Trophoblast cell (in vitro differentiated cells and primary cell): ENCODE measurements at regions not wholly inside any gene's neighbourhood (a gene's known extent, or its start where the extent isn't known, plus 50 kb on each side); places are given as distances from the start of the nearest gene placed in this dataset.

Source experiments
- DNase-seq, 2 donors: peaks; one replicate each; pipeline ENCODE4 v3.0.0-alpha.2; 2016
- H2AFZ ChIP-seq: 2 replicates; pipeline ENCODE4 v1.6.1; 2013; ENCODE audit warnings: low read length, moderate library complexity, mild to moderate bottlenecking; ENCODE audit not compliant: insufficient read depth, poor library complexity
- H2AK5ac ChIP-seq: 2 replicates; pipeline ENCODE4 v1.6.1; 2013; ENCODE audit warnings: mild to moderate bottlenecking, low read length
- H2BK120ac ChIP-seq: 2 replicates; pipeline ENCODE4 v1.6.1; 2013; ENCODE audit warnings: low read length, mild to moderate bottlenecking, moderate library complexity; ENCODE audit not compliant: insufficient read depth, poor library complexity
- H2BK12ac ChIP-seq: 2 replicates; pipeline ENCODE4 v1.6.1; 2013; ENCODE audit warnings: mild to moderate bottlenecking, low read length, moderate library complexity
- H2BK5ac ChIP-seq: 2 replicates; pipeline ENCODE4 v1.6.1; 2013; ENCODE audit warnings: low read length, low read depth, moderate library complexity, mild to moderate bottlenecking; ENCODE audit not compliant: poor library complexity
- H3K14ac ChIP-seq: 2 replicates; pipeline ENCODE4 v1.6.1; 2013; ENCODE audit warnings: mild to moderate bottlenecking, low read length
- H3K18ac ChIP-seq: 2 replicates; pipeline ENCODE4 v1.6.1; 2013; ENCODE audit warnings: mild to moderate bottlenecking, low read length
- H3K23ac ChIP-seq: 2 replicates; pipeline ENCODE4 v1.6.1; 2013; ENCODE audit warnings: low read length
- H3K27ac ChIP-seq: 2 replicates; pipeline ENCODE4 v1.5.1; 2013; ENCODE audit warnings: low read depth, mild to moderate bottlenecking, inconsistent platforms, low read length, moderate library complexity
- H3K27me3 ChIP-seq: 2 replicates; pipeline ENCODE4 v1.6.1; 2013; ENCODE audit warnings: inconsistent platforms, mild to moderate bottlenecking, low read length, moderate library complexity; ENCODE audit not compliant: insufficient read depth
- H3K36me3 ChIP-seq, 2 experiments: 1 replicate in 1 of 2; 2 replicates in 1 of 2; pipeline ENCODE4 v1.6.1; 2013; ENCODE audit warnings: low read length in 2 of 2, mild to moderate bottlenecking in 2 of 2, moderate library complexity in 1 of 2; ENCODE audit not compliant: insufficient read depth in 2 of 2, control insufficient read depth in 1 of 2
- H3K4ac ChIP-seq: 2 replicates; pipeline ENCODE4 v1.6.1; 2013; ENCODE audit warnings: low read depth, mild to moderate bottlenecking, low read length, moderate library complexity
- H3K4me1 ChIP-seq, 2 experiments: 1 replicate in 1 of 2; 2 replicates in 1 of 2; pipeline ENCODE4 v1.6.1; 2013; ENCODE audit warnings: low read length in 2 of 2, mild to moderate bottlenecking in 2 of 2, moderate library complexity in 1 of 2; ENCODE audit not compliant: insufficient read depth in 2 of 2, control insufficient read depth in 1 of 2
- H3K4me2 ChIP-seq: 2 replicates; pipeline ENCODE4 v1.6.1; 2013; ENCODE audit warnings: inconsistent platforms, mild to moderate bottlenecking, low read length, moderate library complexity
- H3K4me3 ChIP-seq: 2 replicates; pipeline ENCODE4 v1.5.1; 2013; ENCODE audit warnings: mild to moderate bottlenecking, low read depth, low read length, inconsistent platforms
- H3K79me1 ChIP-seq: one replicate; pipeline ENCODE4 v1.6.1; 2013; ENCODE audit warnings: low read length
- H3K79me2 ChIP-seq: 2 replicates; pipeline ENCODE4 v1.6.1; 2013; ENCODE audit warnings: low read length, mild to moderate bottlenecking; ENCODE audit not compliant: control insufficient read depth, insufficient read depth, poor library complexity
- H3K9ac ChIP-seq: 2 replicates; pipeline ENCODE4 v1.6.1; 2013; ENCODE audit warnings: mild to moderate bottlenecking, low read length
- H3K9me3 ChIP-seq: 2 replicates; pipeline ENCODE4 v1.6.1; 2013; ENCODE audit warnings: low read depth, mild to moderate bottlenecking, control low read depth, inconsistent platforms, low read length; ENCODE audit not compliant: insufficient read depth
- H4K12ac ChIP-seq: 2 replicates; pipeline ENCODE4 v1.6.1; 2013; ENCODE audit warnings: low read depth, mild to moderate bottlenecking, low read length, moderate library complexity
- H4K8ac ChIP-seq: 2 replicates; pipeline ENCODE4 v1.6.1; 2013; ENCODE audit warnings: low read depth, mild to moderate bottlenecking, low read length, moderate library complexity
- H4K91ac ChIP-seq: one replicate; pipeline ENCODE4 v1.6.1; 2013; ENCODE audit warnings: low read depth, mild to moderate bottlenecking, low read length, moderate library complexity
- WGBS: extraction: QIAGEN DNeasy Blood & Tissue Kit; methylation state at CpG from one replicate; pipeline ENCODE4 v1.1.7; 2013; ENCODE audit warnings: missing lambda C conversion rate; ENCODE audit not compliant: insufficient read length, insufficient coverage; ENCODE audit errors: extremely low coverage; 5-methylcytosine and 5-hydroxymethylcytosine counted together

DNA sequence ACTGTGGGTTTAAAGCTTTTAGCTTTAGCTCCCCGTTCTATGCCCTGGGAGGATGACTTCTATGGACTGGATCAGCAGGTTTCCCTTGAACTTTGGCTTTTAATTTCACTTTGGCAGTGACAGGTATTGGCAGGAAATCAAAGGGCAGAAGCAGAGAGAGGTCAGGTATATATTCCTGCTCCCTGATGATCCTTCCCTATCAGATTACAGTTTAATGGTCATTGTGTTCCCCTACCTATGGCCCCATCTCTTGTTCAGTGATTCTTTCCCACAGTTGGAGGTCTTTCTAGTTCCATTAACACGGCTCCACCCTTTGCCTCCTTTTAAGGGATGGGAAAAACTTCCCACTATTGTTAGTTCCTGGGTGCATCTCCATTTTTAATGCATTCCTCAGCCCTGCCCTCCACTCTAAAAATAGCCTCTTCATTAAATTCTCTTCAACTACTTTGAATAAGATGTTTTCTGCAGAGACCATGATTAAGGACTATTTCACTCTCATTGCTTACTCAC is 107.8 kb upstream of the TMEM47 start:
- H3K4me2 ChIP-seq, result no peak overlapping the region
- H3K4ac ChIP-seq, result no peak overlapping the region
- no peak overlapping the region for H2BK120ac ChIP-seq
- no peak overlapping the region for H2BK5ac ChIP-seq
- no peak overlapping the region for H3K27ac ChIP-seq
- no peak overlapping the region for H2AK5ac ChIP-seq
- H2AFZ ChIP-seq, result no peak overlapping the region
- no peaks in the 10 kb centered on the region for H3K79me2 ChIP-seq
- no peak overlapping the region for H4K91ac ChIP-seq
- H4K12ac ChIP-seq, result no peak overlapping the region
- H3K36me3 ChIP-seq, result no peaks in the 10 kb centered on the region
- no peak overlapping the region for H3K4me3 ChIP-seq
- no peaks in the 10 kb centered on the region for H3K4me1 ChIP-seq
- WGBS, result no CpG with 5 or more reads among the region's 2 CpGs
- no peak for DNase-seq
- no peak overlapping the region for H3K23ac ChIP-seq
- no peaks in the 10 kb centered on the region for H3K79me1 ChIP-seq
- H3K14ac ChIP-seq, result no peak overlapping the region
- no peak overlapping the region for H3K9ac ChIP-seq
- H2BK12ac ChIP-seq, result no peak overlapping the region
- no peaks in the 10 kb centered on the region for H3K9me3 ChIP-seq
- no peaks in the 10 kb centered on the region for H3K27me3 ChIP-seq
- H4K8ac ChIP-seq, result no peak overlapping the region
- H3K18ac ChIP-seq, result no peak overlapping the region

DNA sequence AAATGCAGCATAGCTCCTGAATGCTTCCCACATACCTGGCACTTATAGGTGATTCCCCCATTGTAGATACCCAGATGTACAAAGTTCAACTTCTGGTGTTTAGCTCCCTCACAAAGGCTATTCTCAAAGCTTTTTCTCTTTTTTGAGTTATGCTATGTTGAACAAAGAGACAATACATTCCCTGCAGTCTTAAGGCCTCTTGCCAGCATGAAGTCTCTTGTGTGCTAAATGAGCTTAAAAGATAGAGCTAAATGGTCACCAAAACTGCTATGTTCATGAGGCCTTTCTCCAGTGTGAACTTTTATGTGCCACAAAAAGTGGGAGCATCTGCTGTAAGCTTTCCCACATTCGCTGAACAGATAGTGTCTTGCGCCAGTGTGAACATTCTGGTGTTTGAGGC is 111.2 kb upstream of the TMEM47 start:
- no peak overlapping the region for H3K23ac ChIP-seq
- no peaks in the 10 kb centered on the region for H3K79me2 ChIP-seq
- no peak overlapping the region for H3K4me2 ChIP-seq
- H3K36me3 ChIP-seq, result no peaks in the 10 kb centered on the region
- H2BK12ac ChIP-seq, result no peak overlapping the region
- H3K14ac ChIP-seq, result no peak overlapping the region
- H3K27ac ChIP-seq, result no peak overlapping the region
- H3K27me3 ChIP-seq, result no peaks in the 10 kb centered on the region
- DNase-seq, result no peak
- no peaks in the 10 kb centered on the region for H3K9me3 ChIP-seq
- H3K18ac ChIP-seq, result no peak overlapping the region
- no peak overlapping the region for H3K4me3 ChIP-seq
- H3K4me1 ChIP-seq, result no peaks in the 10 kb centered on the region
- H4K91ac ChIP-seq, result no peak overlapping the region
- H2AK5ac ChIP-seq, result no peak overlapping the region
- H2AFZ ChIP-seq, result no peak overlapping the region
- H2BK120ac ChIP-seq, result no peak overlapping the region
- H3K9ac ChIP-seq, result no peak overlapping the region
- no peaks in the 10 kb centered on the region for H3K79me1 ChIP-seq
- no peak overlapping the region for H4K8ac ChIP-seq
- H2BK5ac ChIP-seq, result no peak overlapping the region
- no peak overlapping the region for H3K4ac ChIP-seq
- H4K12ac ChIP-seq, result no peak overlapping the region
- WGBS, result no CpG with 5 or more reads among the region's 2 CpGs

DNA sequence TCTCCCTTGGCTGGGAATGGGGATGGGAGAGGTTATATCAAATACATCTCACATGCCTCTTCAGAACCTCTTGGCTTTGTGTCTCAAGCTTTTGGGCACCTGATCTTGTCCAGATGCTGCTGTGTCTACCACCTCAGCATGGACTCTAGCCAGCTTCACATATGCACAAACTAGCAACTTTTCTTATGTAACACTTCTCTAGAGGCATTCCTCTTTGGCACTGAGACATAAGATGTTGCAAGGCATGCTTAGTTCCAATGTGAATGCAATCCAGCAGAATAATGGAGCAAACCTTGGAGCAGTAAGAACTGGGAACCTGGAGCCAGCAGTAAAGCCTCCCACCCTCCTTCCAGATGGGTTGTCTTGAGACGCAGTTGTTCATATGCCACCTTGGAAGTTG is 113.4 kb upstream of the TMEM47 start:
- Histone ChIP-seq H3K79me1 (no peaks in the 10 kb centered on the region), H3K4me1 (no peaks in the 10 kb centered on the region), H3K14ac (no peak overlapping the region), H2BK120ac (no peak overlapping the region), H4K91ac (no peak overlapping the region), H3K23ac (no peak overlapping the region), H3K27me3 (no peaks in the 10 kb centered on the region), H4K8ac (no peak overlapping the region), H4K12ac (no peak overlapping the region), H3K4ac (no peak overlapping the region), H3K27ac (no peak overlapping the region), H2AFZ (no peak overlapping the region), H2BK12ac (no peak overlapping the region), H2AK5ac (no peak overlapping the region), H3K4me2 (no peak overlapping the region), H2BK5ac (no peak overlapping the region), H3K9me3 (no peaks in the 10 kb centered on the region), H3K9ac (no peak overlapping the region), H3K18ac (no peak overlapping the region), H3K4me3 (no peak overlapping the region), H3K36me3 (no peaks in the 10 kb centered on the region), H3K79me2 (no peaks in the 10 kb centered on the region)
- no CpG with 5 or more reads among the region's 1 CpG for WGBS
- DNase-seq, result no peak

- H3K27ac ChIP-seq, result no peak overlapping the region
- H3K4me2 ChIP-seq, result no peak overlapping the region
- H3K4me3 ChIP-seq, result no peak overlapping the region
- H3K4me1 ChIP-seq, result no peaks in the 10 kb centered on the region
- no peaks in the 10 kb centered on the region for H3K27me3 ChIP-seq
- no peaks in the 10 kb centered on the region for H3K79me1 ChIP-seq
- no peak overlapping the region for H2BK5ac ChIP-seq
- no peaks in the 10 kb centered on the region for H3K36me3 ChIP-seq
- no peak overlapping the region for H2BK12ac ChIP-seq
- H3K79me2 ChIP-seq, result no peaks in the 10 kb centered on the region
- no peak overlapping the region for H3K18ac ChIP-seq
- no peak overlapping the region for H3K9ac ChIP-seq
- no peak overlapping the region for H2BK120ac ChIP-seq
- WGBS, result no CpG with 5 or more reads among the region's 2 CpGs
- no peak overlapping the region for H2AK5ac ChIP-seq
- H3K23ac ChIP-seq, result no peak overlapping the region
- H2AFZ ChIP-seq, result no peak overlapping the region
- no peak overlapping the region for H4K91ac ChIP-seq
- H3K9me3 ChIP-seq, result no peaks in the 10 kb centered on the region
- no peak overlapping the region for H4K8ac ChIP-seq
- H4K12ac ChIP-seq, result no peak overlapping the region
- peak; percentile 1 to 54 for DNase-seq
- no peak overlapping the region for H3K14ac ChIP-seq
- H3K4ac ChIP-seq, result no peak overlapping the region
Measured at GRCh38 chrX:34778916-34779315, 121.8 kb upstream of the TMEM47 start.
